HEK293 (cell line): ENCODE measurements at regions not wholly inside any gene's neighbourhood (a gene's known extent, or its start where the extent isn't known, plus 50 kb on each side); places are given as distances from the start of the nearest gene placed in this dataset.
"Not testable (repeated sequence)": the region's sequence is repeated elsewhere in the genome, so short reads cannot be mapped to it uniquely, and the experiment has no call there.

ENCODE experiments used
- CTCF ChIP-seq: fragments of 450-650 bp; formaldehyde crosslinking; IDR thresholded peaks from 2 replicates; pipeline ENCODE4 v1.5.1; 2016; ENCODE audit warnings: missing biosample characterization, missing genetic modification characterization
- PBX3 ChIP-seq: sonication (generic); formaldehyde crosslinking; IDR thresholded peaks from 2 replicates; pipeline ENCODE4 v1.8.1; 2022; ENCODE audit warnings: mild to moderate bottlenecking, moderate library complexity, missing genetic modification reagents
- PRDM4 ChIP-seq: fragments of 450-650 bp; formaldehyde crosslinking; IDR thresholded peaks from 2 replicates; pipeline ENCODE4 v1.5.1; 2017; ENCODE audit warnings: missing biosample characterization, missing genetic modification characterization
- WT1 ChIP-seq: fragments of 450-650 bp; formaldehyde crosslinking; IDR thresholded peaks from 2 replicates; pipeline ENCODE4 v1.5.1; 2016; ENCODE audit warnings: missing biosample characterization, missing genetic modification characterization
- ZBTB11 ChIP-seq: fragments of 450-650 bp; formaldehyde crosslinking; conservative IDR thresholded peaks from 2 replicates; pipeline ENCODE4 v1.5.1; 2016; ENCODE audit warnings: low read depth, missing biosample characterization, missing genetic modification characterization
- ZNF132 ChIP-seq: fragments of 450-650 bp; formaldehyde crosslinking; IDR thresholded peaks from 2 replicates; pipeline ENCODE4 v1.5.1; 2017; ENCODE audit warnings: missing biosample characterization, missing genetic modification characterization, borderline replicate concordance
- ZNF366 ChIP-seq: fragments of 450-650 bp; formaldehyde crosslinking; conservative IDR thresholded peaks from 2 replicates; pipeline ENCODE4 v1.5.1; 2016; ENCODE audit warnings: missing biosample characterization, missing genetic modification characterization
- ZNF426 ChIP-seq: fragments of 450-650 bp; formaldehyde crosslinking; IDR thresholded peaks from 2 replicates; pipeline ENCODE4 v1.5.1; 2017; ENCODE audit warnings: missing biosample characterization, missing genetic modification characterization, mild to moderate bottlenecking, inconsistent platforms, moderate library complexity
- ZNF473 ChIP-seq: fragments of 450-650 bp; formaldehyde crosslinking; IDR thresholded peaks from 2 replicates; pipeline ENCODE4 v1.5.1; 2017; ENCODE audit warnings: missing biosample characterization, missing genetic modification characterization
- ZNF639 ChIP-seq: fragments of 450-650 bp; formaldehyde crosslinking; IDR thresholded peaks from 2 replicates; pipeline ENCODE4 v1.5.1; 2016; ENCODE audit warnings: missing biosample characterization, missing genetic modification characterization

GRCh38 chr3:81329835-81330234 lies 431.6 kb downstream of the GBE1 start:
- not testable (repeated sequence) for TF ChIP-seq ZBTB11 (tag by site-specific recombination); ZNF132 (tag by site-specific recombination); PBX3 (CRISPR knock-in tag); ZNF366; ZNF473 (tag by site-specific recombination); ZNF426; PRDM4 (tag by site-specific recombination); CTCF (tag by site-specific recombination); ZNF639 (tag by site-specific recombination); WT1 (tag by site-specific recombination)
